ENCODE measurements at regions not wholly inside any gene's neighbourhood (a gene's known extent, or its start where the extent isn't known, plus 50 kb on each side); places are given as distances from the start of the nearest gene placed in this dataset.

DNA sequence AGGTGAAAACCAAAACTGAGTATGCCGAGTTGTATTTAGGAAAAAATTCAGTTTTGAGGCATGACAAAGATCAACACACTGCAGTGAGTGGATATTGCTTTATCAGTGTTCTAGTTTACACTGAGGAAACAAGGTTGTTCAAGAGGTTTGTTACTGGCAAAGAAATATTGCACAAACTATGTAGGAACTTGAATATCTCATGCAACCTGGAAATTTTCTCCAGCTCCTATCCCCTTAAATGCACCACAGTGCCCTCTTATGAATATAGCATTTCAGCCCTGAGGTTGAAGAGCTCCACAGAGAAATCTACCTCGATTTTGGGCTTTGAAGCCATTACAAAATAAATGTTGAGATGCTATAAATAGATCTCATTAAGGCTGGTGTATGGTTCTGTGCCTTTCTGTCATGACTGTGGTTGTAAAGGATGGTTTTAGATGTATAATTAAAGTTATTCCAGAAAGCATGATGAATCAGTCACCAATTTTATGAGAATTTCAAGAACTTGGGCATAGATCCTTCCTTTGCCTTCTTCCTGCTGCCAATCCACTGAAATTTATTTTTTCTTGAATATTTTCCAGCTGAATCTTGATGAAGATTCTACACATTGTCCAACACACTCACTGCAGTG lies 159.3 kb downstream of the SPATA31D1 start:
- in situ Hi-C loops (cut with HindIII; ENCODE audit: low pct_ligation_motif_present, low pct_unique_long_range_greater_than_20kb, low sequenced_read_pairs) = no loop called here

DNA sequence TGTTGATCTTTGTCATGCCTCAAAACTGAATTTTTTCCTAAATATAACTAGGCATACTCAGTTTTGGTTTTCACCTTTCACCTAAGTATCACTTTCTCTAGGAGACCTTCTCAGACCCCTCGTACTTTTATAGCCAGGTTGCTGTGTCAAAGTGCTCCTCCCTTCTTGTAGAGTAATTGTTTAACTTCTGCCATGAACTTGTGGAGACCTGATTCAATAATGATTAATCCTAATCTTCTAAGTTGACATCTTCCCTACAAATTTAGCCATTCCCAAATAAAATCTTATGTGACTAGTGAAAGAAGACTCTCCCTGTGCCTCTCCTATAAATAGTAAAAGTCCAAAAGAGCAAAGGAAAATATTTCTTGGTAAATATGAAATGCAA lies 159.8 kb downstream of the SPATA31D1 start:
- in situ Hi-C loops (cut with HindIII; ENCODE audit: low pct_ligation_motif_present, low pct_unique_long_range_greater_than_20kb, low sequenced_read_pairs) = no loop called here

More for the DNA sequence above, 159.3 kb downstream of the SPATA31D1 start:
- DNase-seq = no peak

DNA sequence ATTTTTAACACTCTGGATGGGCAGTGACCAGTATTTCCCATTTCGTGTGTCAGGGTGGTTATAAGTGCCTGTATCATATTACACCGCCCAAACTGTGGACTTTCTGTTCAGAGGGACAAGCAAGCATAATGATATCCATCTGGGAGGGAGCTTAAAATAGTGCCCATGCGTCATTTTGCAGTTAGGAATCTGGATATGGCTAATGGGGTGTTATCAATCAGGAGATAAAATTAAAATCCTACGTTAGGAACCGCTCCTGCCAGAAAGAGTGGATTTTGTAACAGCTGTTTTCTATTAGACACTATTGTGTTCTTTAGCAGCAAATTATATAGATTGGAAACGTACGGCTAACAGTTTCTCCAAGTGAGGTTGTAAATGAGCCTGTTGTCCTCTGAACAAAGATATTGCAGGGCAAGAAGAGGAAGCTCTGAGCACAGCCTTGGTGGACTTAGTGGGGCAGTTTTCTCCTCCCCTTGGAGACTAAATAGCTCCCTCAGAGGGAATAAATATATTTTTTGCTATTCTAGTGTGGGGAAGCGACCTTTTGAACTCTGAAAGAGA lies 160.4 kb downstream of the SPATA31D1 start:
- in situ Hi-C loops (cut with HindIII; ENCODE audit: low pct_ligation_motif_present, low pct_unique_long_range_greater_than_20kb, low sequenced_read_pairs) = no loop called here
- DNase-seq = no peak

More for the DNA sequence above, 159.8 kb downstream of the SPATA31D1 start:
- no peak for DNase-seq

DNA sequence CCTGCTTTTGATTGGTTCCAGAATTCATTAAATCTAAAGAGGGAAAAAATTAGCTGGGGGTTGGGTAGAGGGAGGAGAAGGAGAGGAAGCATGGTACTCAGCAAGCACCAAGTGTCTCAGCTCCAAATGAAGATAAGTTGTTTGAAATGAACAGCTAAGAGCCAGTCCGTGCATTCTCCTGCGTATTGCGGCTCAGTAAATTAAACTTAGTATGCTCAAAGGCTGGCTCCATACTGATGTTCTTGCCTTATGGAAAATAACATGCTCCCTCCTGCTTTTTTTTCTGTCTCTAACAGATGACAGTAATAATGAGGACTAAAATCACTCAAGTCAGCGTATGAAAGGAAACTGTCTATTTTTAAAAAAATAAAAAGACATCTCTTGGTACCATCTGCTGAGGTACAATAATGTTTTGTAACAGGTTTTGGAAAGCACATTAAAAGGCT lies 161.0 kb downstream of the SPATA31D1 start:
- in situ Hi-C loops (cut with HindIII; ENCODE audit: low pct_ligation_motif_present, low pct_unique_long_range_greater_than_20kb, low sequenced_read_pairs) = no loop called here
- DNase-seq = no peak

DNA sequence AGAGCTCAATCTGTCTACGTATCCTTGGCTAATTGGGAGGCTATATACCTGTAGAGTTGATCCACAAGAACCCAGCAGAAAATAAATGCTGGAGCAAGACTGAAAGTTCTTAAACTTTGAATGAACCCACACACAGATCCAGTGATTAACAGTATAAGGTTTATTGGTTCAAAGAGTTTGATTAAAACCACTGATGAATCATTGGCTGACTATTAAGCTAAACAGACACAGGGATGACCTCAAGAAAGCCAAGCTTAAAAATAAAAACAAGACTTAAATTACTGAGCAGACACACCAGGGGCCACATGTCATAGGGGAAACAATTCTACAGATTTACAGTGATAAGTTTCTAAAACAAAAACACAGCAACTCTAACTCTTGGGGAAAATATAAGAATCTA lies 163.6 kb downstream of the SPATA31D1 start:
- no peak for DNase-seq
- in situ Hi-C loops (cut with HindIII; ENCODE audit: low pct_ligation_motif_present, low pct_unique_long_range_greater_than_20kb, low sequenced_read_pairs) = no loop called here

DNA sequence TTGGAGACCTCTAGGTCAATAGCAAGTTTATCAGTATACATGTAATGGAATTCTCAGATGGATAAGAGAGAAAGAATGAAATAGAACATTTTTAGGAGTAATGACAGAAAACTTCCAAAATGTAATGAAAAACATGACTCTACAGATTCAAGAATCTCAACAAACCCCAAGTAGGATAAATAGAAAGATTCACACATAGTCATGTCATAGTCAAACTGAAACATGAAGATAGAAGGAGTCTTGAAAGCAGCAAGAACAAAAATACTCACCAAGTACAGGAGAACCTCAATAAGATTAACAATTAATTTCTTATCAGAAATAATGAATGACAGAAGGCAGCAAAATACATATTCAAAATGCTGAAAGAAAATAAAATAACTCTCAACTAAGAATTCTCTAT lies 164.5 kb downstream of the SPATA31D1 start:
- in situ Hi-C loops (cut with HindIII; ENCODE audit: low pct_ligation_motif_present, low pct_unique_long_range_greater_than_20kb, low sequenced_read_pairs) = no loop called here
- DNase-seq = no peak

DNA sequence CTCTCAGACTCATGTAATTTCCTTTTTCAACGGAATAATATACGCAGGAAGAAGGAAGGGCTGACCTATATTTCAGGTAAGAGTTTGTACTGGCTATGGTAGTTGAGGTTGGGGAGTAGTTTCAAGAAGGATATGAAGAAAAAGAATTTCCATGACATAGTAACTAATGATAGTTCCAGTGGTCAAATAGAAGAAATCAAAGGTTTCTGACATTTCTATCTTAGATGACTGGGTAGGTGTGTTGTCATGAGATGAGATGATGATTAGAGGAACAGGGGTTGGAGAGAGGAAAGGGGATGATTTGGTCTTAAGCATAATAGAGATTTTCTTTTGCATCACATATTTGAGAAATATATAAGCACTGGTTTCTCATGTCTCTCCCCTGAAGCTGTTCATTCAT lies 166.0 kb downstream of the SPATA31D1 start:
- no peak for DNase-seq
- in situ Hi-C loops (cut with HindIII; ENCODE audit: low pct_ligation_motif_present, low pct_unique_long_range_greater_than_20kb, low sequenced_read_pairs) = no loop called here

DNA sequence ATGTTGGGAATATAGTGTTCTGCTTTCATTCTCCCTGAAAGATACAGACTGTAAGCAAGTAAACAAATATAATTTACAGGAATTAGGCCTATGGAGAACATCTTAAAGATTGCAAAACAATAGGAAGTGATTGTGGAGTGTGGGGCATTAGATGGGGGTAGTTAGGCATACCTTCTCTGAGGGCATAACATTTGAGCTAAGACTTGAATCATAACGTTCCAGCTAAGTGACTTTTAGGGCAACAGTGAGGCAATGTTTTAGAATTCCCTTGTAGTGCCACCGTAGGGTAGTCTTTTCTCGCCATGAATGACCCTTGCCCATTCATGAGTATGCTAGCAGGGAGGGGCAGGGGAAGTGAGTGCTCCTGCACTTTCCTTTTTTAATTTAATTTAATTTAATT lies 173.3 kb downstream of the SPATA31D1 start:
- in situ Hi-C loops (cut with HindIII; ENCODE audit: low pct_ligation_motif_present, low pct_unique_long_range_greater_than_20kb, low sequenced_read_pairs) = no loop called here
- no peak for DNase-seq

DNA sequence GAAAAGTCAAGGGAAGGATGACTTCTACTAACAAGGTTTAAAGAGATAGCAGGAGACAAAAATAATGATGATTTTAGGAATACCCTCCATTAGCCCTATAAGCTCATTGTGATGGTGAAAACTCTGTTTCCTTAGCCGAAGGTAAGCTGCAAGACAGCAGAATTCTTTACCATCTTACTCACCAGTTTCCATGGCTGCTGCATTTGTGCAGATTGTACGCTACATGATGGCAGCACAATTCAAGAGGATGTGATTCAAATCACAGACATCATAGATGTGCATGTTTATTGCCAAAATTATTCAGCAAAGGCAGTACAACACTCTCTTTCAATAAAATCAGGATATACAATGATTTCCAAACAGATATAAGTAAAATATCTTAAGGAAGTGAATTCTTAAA lies 175.6 kb downstream of the SPATA31D1 start:
- in situ Hi-C loops (cut with HindIII; ENCODE audit: low pct_ligation_motif_present, low pct_unique_long_range_greater_than_20kb, low sequenced_read_pairs) = no loop called here
- DNase-seq = no peak

DNA sequence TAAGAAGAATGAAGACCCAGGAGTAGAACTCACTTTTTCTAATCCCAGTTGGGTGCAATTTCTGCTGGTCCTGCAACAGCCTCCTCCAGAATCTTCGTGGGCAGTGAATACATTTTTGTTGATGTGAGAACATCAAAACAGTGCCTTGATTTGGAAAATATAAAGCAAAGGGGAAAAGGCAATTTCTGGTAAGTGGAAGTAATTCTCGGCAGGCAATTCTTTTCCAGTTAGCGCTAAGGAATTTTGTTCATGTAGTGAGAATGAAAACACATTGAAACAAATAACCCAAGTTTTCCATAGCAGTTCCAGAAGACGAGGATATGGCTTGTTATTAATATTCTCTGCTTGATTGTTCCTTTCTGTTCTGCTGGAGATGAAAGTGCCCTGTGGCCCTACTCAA lies 178.7 kb downstream of the SPATA31D1 start:
- no peak for DNase-seq
- in situ Hi-C loops (cut with HindIII; ENCODE audit: low pct_ligation_motif_present, low pct_unique_long_range_greater_than_20kb, low sequenced_read_pairs) = no loop called here

DNA sequence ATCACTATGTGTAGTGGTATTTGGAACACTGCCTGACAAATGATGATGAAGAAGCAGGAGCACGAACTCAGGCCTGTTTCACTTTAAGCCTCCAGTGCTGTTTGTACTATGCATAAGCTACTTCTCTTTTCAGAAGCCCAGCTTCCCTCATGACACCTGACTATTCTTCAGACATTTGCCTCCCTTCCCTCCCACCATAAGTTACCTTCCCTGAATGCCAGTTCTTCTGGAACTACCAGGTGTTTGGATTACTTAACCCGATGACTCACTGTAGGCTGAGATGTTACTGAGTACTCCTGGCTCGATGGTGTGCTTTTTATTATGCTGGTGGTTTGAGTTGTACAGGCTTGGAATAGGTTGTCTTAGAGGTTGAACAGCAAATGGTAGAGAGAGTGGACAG lies 180.0 kb downstream of the SPATA31D1 start:
- DNase-seq = no peak
- in situ Hi-C loops (cut with HindIII; ENCODE audit: low pct_ligation_motif_present, low pct_unique_long_range_greater_than_20kb, low sequenced_read_pairs) = no loop called here

DNA sequence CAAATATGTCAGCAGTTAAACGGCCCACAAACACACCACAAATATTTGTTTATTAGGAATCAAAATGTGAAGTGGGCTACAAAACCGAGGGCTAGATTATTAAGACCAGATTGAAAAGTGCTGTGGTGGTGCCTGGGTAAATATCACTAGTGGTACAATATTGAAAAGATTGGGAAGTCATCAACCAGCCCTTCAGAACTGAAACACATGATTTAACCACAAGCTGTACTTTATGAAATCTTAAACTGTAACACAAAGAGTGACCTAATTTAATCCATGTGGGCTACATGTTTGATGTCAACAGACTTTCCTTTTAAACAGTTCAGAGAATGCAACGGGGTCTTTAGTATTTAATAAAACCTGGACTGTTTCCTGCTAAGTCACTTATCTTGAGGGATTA lies 182.3 kb downstream of the SPATA31D1 start:
- in situ Hi-C loops (cut with HindIII; ENCODE audit: low pct_ligation_motif_present, low pct_unique_long_range_greater_than_20kb, low sequenced_read_pairs) = no loop called here
- DNase-seq = no peak

DNA sequence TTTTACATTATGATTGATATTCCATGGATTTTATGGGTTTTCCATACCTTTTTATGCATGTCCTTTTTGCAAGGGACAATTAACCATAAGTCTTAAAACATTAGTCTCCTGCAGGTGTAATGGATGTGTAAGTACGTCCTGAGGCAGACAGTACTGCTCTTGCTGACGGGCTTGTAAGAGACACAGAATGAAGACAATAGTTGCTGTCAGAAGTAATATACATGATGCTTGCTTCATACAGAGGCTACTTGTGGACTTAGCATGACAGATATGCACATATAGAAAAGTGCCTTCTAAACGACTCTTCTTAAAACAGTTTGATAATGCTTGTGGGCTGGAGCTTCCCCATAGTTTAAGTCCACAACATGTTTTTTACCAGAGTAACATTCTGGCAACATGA lies 182.7 kb downstream of the SPATA31D1 start:
- in situ Hi-C loops (cut with HindIII; ENCODE audit: low pct_ligation_motif_present, low pct_unique_long_range_greater_than_20kb, low sequenced_read_pairs) = no loop called here
- no peak for DNase-seq

DNA sequence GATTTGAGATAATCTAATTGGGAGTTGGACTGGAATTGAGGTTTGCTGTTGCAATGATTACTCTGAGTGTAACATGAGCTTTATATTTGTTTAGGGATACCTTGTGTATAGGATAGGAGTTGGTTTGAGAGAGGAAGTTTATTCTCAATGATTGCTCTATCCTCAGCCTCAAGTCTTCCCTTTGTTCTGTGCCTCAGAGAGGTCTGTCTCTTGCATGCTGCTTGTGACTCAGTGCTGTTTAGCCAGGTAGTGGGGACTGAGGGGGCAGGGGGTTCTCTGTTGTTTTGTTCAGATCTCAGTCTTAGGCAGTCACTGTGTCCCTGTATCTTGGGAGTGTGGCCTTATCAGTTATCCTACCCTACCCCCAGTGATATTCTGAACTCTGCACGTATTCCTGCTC lies 192.1 kb downstream of the SPATA31D1 start:
- in situ Hi-C loops (cut with HindIII; ENCODE audit: low pct_ligation_motif_present, low pct_unique_long_range_greater_than_20kb, low sequenced_read_pairs) = no loop called here
- DNase-seq = no peak

DNA sequence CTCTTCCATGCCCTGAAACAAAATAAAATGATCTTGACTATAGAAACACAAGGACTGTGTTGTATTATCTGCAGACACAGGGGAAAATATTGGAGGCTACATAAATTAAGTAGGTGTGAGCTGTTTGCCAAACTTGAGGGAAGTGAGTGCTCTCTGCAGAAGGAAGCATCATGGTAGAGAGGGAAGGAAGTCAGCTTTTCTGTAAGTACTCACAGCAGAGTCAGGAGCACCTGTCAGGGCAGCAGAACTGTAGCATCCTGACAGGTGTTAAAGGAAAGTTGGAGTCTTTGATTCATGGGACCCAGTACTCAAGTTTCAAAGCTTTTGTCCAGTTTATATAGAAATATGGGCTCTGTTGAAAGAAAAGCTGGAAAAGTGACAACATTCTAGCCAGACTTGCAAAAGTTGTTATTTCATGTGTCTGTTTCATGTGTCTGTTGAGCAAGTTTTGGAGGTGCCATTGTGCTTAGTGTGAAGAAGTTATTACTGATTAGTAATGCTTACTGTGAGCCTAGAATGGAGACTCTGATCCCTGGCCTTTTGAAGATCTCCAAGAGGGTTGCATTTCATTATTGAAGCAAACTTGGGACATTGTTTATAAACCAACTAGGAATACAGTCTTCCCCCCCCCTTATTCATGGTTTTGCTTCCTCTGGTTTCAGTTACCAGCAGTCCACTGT lies 194.7 kb downstream of the SPATA31D1 start:
- DNase-seq = no peak
- in situ Hi-C loops (cut with HindIII; ENCODE audit: low pct_ligation_motif_present, low pct_unique_long_range_greater_than_20kb, low sequenced_read_pairs) = no loop called here

DNA sequence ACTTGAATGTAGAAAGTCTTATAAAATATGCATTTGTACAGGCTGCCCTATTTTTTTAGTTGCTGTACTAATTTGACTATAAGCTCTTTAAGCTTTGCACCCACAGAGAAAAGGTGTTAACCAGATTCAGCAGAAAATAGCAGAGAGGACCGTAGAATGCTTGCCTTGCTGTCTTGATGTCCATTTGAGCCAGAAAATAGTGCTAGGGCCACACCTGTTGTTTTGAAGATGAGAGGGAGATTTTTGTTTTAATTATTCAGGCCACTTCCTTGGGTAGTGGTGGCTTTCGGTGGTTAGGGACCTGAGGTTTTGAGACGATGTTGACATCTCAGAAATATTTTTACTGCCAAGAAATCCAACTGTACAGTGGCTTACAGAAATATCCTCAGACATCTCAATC lies 196.0 kb downstream of the SPATA31D1 start:
- no peak for DNase-seq
- in situ Hi-C loops (cut with HindIII; ENCODE audit: low pct_ligation_motif_present, low pct_unique_long_range_greater_than_20kb, low sequenced_read_pairs) = no loop called here

DNA sequence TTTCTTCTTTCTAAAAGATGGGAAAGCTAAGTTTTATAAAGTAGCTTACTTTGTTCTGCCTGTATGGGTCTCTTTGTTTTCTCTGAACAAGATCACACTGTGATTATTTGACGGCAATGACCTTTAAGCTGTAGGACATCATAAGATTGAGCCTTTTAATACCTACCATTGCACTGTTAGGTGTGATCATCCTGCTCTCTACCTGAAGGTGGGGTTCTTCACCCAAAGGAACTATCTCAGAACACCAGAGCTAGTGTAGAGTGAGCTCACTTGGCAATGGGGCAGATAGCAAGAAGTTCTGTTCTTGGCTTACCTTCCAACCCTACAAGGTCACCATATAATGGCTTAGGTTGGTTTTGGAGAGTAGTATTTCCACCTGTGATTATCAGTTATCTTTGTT lies 200.2 kb downstream of the SPATA31D1 start:
- no peak for DNase-seq
- in situ Hi-C loops (cut with HindIII; ENCODE audit: low pct_ligation_motif_present, low pct_unique_long_range_greater_than_20kb, low sequenced_read_pairs) = no loop called here

DNA sequence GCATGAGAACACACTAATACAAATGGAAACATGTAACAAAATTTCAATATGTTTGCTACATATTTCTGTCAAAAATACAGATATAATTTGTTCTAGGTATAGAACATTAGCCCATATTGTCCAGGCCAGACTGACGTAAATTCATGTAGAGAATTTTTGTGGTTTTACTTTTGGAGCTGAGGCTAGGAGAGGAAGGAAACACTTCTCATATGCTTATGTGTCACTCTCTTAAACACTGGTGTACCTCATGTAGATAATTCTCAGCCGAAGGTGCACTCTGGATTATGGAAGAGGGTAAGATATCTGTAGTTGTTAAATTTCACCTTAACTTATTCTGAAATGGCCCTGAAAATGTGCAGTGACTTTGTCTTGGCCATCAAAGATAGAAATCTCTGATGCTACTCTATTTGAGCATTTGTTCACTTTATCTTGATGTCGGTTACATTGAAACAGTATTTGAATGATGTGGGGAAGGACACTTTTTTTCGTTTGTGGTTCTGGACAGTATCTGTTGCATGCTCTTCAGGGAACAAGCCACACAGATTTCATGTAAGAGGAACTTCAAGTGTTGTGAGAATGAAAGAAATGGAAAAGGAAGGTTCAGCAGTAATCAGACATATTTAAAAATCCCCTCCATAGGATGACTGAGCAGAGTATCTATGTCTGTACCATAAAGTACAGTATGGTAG lies 202.7 kb downstream of the SPATA31D1 start:
- in situ Hi-C loops (cut with HindIII; ENCODE audit: low pct_ligation_motif_present, low pct_unique_long_range_greater_than_20kb, low sequenced_read_pairs) = no loop called here
- no peak for DNase-seq

DNA sequence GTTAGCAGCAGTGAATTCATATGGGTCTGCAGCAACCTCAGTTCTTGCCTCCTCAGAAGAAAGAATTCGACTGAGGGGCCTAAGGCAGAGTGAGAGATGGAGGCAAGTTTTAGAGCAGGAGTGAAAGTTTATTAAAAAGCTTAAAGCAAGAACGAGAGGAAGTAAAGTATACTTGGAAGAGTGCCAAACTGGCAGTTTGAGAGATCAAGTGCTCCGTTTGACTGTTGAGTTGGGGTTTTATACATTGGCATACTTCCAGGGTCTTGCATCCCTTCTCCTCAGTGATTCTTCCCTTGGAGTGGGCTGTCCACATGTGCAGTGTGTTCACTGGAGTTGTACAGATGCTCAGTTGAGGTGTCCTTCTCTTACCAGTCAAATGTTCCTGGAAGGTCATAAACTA lies 203.6 kb downstream of the SPATA31D1 start:
- in situ Hi-C loops (cut with HindIII; ENCODE audit: low pct_ligation_motif_present, low pct_unique_long_range_greater_than_20kb, low sequenced_read_pairs) = no loop called here
- DNase-seq = no peak

All from ACHN (cell line).